ENCODE measurements at regions not wholly inside any gene's neighbourhood (a gene's known extent, or its start where the extent isn't known, plus 50 kb on each side); places are given as distances from the start of the nearest gene placed in this dataset.

- FAIRE-seq (no peak), ATAC-seq (no peak), DNase-seq (ENCODE audit: low read depth in 1 of 2, low spot score in 1 of 2) (no peak)
- Histone ChIP-seq H3K9me3 (no peaks in the 10 kb centered on the region), H3K27ac (no peak overlapping the region), H3K4me1 (peaks cover 17% of the 10 kb centered on the region), H3K4me2 (no peak overlapping the region), H3K4me3 (no peak overlapping the region)
- POLR2A ChIA-PET: no interaction called here
- peak; percentile 12 to 22; a peak in 2 of 4 replicates for TF ChIP-seq CEBPB (IDR thresholded peaks at IDR 0.05)
- TF ChIP-seq REST (IDR thresholded peaks at IDR 0.05): no peak
- CTCF ChIA-PET: no interaction called here
- WGBS (ENCODE audit: missing lambda C conversion rate): 95% methylated on average over 4 of the region's 4 CpGs
Observed at GRCh38 chr7:17242504-17242903, 55.9 kb upstream of the AHR start.

GRCh38 chr7:17244786-17245185 lies 53.7 kb upstream of the AHR start:
- 89% methylated on average over 2 of the region's 2 CpGs for WGBS (ENCODE audit: missing lambda C conversion rate)
- FAIRE-seq: peak; percentile 32

GRCh38 chr7:17247357-17247756 lies 51.1 kb upstream of the AHR start:
- H3K4me2 ChIP-seq: no peak overlapping the region
- DNase-seq (ENCODE audit: low read depth in 1 of 2, low spot score in 1 of 2) (no peak), FAIRE-seq (no peak), ATAC-seq (no peak)
- no peak overlapping the region for H3K4me3 ChIP-seq
- H3K27ac ChIP-seq: no peak overlapping the region
- H3K4me1 ChIP-seq: peaks cover 11% of the 10 kb centered on the region; the same call in 2 of the 3 replicates
- ChIA-PET POLR2A (no interaction called here), CTCF (interaction anchor here (0.7 to 1.4 kb wide), 2 partner anchors 264 to 346 kb away, joined by 3 read pairs; no protein-coding TSS in a partner anchor)
- TF ChIP-seq SMC3 (IDR thresholded peaks at IDR 0.05) (no peak), JUN (IDR thresholded peaks at IDR 0.05) (no peak), CEBPB (IDR thresholded peaks at IDR 0.05) (no peak), SREBF2 (IDR thresholded peaks at IDR 0.05) (no peak), EP300 (IDR thresholded peaks at IDR 0.05) (no peak), RAD21 (conservative IDR thresholded peaks at IDR 0.05 in 1 of 2, IDR thresholded peaks at IDR 0.05 in 1 of 2) (no peak), FOSL2 (IDR thresholded peaks at IDR 0.05) (no peak), FOSL2 (CRISPR knock-in tag; IDR thresholded peaks at IDR 0.05) (no peak), GATA3 (IDR thresholded peaks at IDR 0.05; ENCODE audit: borderline replicate concordance) (no peak), CTCF (IDR thresholded peaks at IDR 0.05) (no peak), JUNB (IDR thresholded peaks at IDR 0.05) (no peak)
- 93% methylated on average over 6 of the region's 6 CpGs for whole genome bisulfite sequencing (ENCODE audit: missing lambda C conversion rate)
- H3K9me3 ChIP-seq: no peaks in the 10 kb centered on the region

More at GRCh38 chr7:17244786-17245185, 53.7 kb upstream of the AHR start:
- Histone ChIP-seq H3K4me1 (peaks cover 18% of the 10 kb centered on the region), H3K4me3 (no peak overlapping the region), H3K27ac (no peak overlapping the region), H3K9me3 (no peaks in the 10 kb centered on the region), H3K4me2 (no peak overlapping the region)
- no peak for ATAC-seq
- TF ChIP-seq HMGXB4 (CRISPR knock-in tag; IDR thresholded peaks at IDR 0.05; ENCODE audit: borderline replicate concordance): no peak
- TF ChIP-seq EP300 (IDR thresholded peaks at IDR 0.05): no peak
- POLR2A ChIA-PET: no interaction called here
- CTCF ChIA-PET: no interaction called here
- no peak for DNase-seq (ENCODE audit: low read depth in 1 of 2, low spot score in 1 of 2)
